SW480 (cell line): ENCODE measurements at regions not wholly inside any gene's neighbourhood (a gene's known extent, or its start where the extent isn't known, plus 50 kb on each side); places are given as distances from the start of the nearest gene placed in this dataset.
"Not testable (repeated sequence)": the region's sequence is repeated elsewhere in the genome, so short reads cannot be mapped to it uniquely, and the experiment has no call there.

ENCODE experiments used
- DNase-seq: peaks from one replicate; pipeline ENCODE4 v3.0.0-alpha.2; 2016; ENCODE audit warnings: low spot score

GRCh38 chr12:9411616-9412268, 196.0 kb downstream of the KLRB1 start:
- DNase-seq, result peak; percentile 70

- DNase-seq, result not testable (repeated sequence)
These were observed 199.2 kb upstream of the PZP start for GRCh38 chr12:9407425-9407748.

- DNase-seq, result no peak
These were observed 198.6 kb upstream of the PZP start for GRCh38 chr12:9406564-9407424.

GRCh38 chr12:9405886-9406563, 197.8 kb upstream of the PZP start:
- no peak for DNase-seq

- no peak for DNase-seq
These were observed 196.5 kb upstream of the PZP start for GRCh38 chr12:9404469-9405260.

- DNase-seq, result no peak
These were observed 195.8 kb upstream of the PZP start for GRCh38 chr12:9404031-9404430.

GRCh38 chr12:9402432-9403040, 194.3 kb upstream of the PZP start:
- not testable (repeated sequence) for DNase-seq

- not testable (repeated sequence) for DNase-seq
These were observed 188.2 kb upstream of the PZP start for GRCh38 chr12:9396367-9396766.

GRCh38 chr12:9395220-9395619, 187.0 kb upstream of the PZP start:
- DNase-seq, result not testable (repeated sequence)

- no peak for DNase-seq
These were observed 184.6 kb upstream of the PZP start for GRCh38 chr12:9392842-9393241.

GRCh38 chr12:9391815-9392214, 183.6 kb upstream of the PZP start:
- no peak for DNase-seq

- DNase-seq, result no peak
These were observed 182.6 kb upstream of the PZP start for GRCh38 chr12:9390761-9391160.

GRCh38 chr12:9389796-9390195, 181.6 kb upstream of the PZP start:
- no peak for DNase-seq

GRCh38 chr12:9388379-9388778, 180.2 kb upstream of the PZP start:
- no peak for DNase-seq

GRCh38 chr12:9387450-9387849, 179.3 kb upstream of the PZP start:
- no peak for DNase-seq

GRCh38 chr12:9383585-9383984, 175.4 kb upstream of the PZP start:
- no peak for DNase-seq

GRCh38 chr12:9381619-9382018, 173.4 kb upstream of the PZP start:
- DNase-seq, result peak; percentile 22

- no peak for DNase-seq
These were observed 172.5 kb upstream of the PZP start for GRCh38 chr12:9380650-9381049.

GRCh38 chr12:9379023-9379742, 171.0 kb upstream of the PZP start:
- no peak for DNase-seq

GRCh38 chr12:9378430-9378835, 170.2 kb upstream of the PZP start:
- DNase-seq, result peak; percentile 38

GRCh38 chr12:9372202-9372601, 164.0 kb upstream of the PZP start:
- DNase-seq, result peak; percentile 39
